ENCODE measurements at regions not wholly inside any gene's neighbourhood (a gene's known extent, or its start where the extent isn't known, plus 50 kb on each side); places are given as distances from the start of the nearest gene placed in this dataset.
"Not testable (repeated sequence)": the region's sequence is repeated elsewhere in the genome, so short reads cannot be mapped to it uniquely, and the experiment has no call there.

GRCh38 chr3:27557411-27557810, 73.2 kb upstream of the SLC4A7 start:
- H3K4me3 ChIP-seq (ENCODE audit: control insufficient read depth, low read depth, low read length), result no peak overlapping the region
- DNase-seq (ENCODE audit: low read depth), result peak; percentile 53

DNA sequence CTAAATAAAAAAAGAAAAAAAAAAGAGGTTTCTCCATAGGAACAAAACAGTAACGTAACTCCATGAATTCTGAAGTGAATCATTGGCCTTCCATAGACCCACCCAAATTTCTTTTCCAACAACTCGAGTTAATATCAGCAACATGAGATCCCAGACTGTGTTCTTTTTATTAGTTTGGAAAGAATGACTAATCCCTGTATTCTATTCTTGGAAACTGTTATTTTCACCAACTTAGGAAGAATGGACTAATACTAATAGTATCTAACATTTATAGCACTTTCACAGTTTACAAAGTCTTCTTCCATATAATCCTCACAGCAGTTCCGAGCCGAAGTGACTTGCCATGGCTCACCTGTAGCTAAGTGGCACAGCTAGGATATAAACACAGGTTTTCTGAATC, 72.7 kb upstream of the SLC4A7 start:
- TF ChIP-seq, protein P1, sequence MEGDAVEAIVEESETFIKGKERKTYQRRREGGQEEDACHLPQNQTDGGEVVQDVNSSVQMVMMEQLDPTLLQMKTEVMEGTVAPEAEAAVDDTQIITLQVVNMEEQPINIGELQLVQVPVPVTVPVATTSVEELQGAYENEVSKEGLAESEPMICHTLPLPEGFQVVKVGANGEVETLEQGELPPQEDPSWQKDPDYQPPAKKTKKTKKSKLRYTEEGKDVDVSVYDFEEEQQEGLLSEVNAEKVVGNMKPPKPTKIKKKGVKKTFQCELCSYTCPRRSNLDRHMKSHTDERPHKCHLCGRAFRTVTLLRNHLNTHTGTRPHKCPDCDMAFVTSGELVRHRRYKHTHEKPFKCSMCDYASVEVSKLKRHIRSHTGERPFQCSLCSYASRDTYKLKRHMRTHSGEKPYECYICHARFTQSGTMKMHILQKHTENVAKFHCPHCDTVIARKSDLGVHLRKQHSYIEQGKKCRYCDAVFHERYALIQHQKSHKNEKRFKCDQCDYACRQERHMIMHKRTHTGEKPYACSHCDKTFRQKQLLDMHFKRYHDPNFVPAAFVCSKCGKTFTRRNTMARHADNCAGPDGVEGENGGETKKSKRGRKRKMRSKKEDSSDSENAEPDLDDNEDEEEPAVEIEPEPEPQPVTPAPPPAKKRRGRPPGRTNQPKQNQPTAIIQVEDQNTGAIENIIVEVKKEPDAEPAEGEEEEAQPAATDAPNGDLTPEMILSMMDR (conservative IDR thresholded peaks at IDR 0.05; ENCODE audit: control insufficient read depth, insufficient read depth, low read depth, low read length), result no peak
- peak; percentile 84 for DNase-seq (ENCODE audit: low read depth)
- H3K4me3 ChIP-seq (ENCODE audit: control insufficient read depth, low read depth, low read length), result no peak overlapping the region

More at GRCh38 chr3:27557411-27557810, 73.2 kb upstream of the SLC4A7 start:
- TF ChIP-seq, protein P1 (conservative IDR thresholded peaks at IDR 0.05; ENCODE audit: control insufficient read depth, insufficient read depth, low read depth, low read length), result no peak

DNA sequence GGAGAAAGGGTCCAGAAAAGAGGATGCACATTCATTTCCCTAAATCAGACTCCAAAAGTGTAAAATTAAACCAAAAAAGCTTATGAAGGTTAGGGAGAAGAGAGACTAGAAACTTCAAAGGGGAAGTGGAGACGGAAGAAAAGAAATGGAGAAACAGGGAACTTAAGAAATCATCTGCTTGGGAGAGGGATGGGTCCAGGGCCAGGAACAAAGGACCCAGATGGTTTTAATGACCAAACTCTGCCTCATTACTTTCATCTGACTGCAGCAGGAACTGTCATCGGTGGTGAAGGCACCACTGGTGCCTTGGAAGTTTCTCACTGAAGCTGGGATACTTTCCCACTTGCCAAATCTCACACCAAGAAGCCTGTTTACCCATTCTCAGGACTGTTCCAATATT, 70.5 kb upstream of the SLC4A7 start:
- peak; percentile 72 for DNase-seq (ENCODE audit: low read depth)
- TF ChIP-seq, protein P1 (conservative IDR thresholded peaks at IDR 0.05; ENCODE audit: control insufficient read depth, insufficient read depth, low read depth, low read length), result no peak
- H3K4me3 ChIP-seq (ENCODE audit: control insufficient read depth, low read depth, low read length), result no peak overlapping the region

- DNase-seq (ENCODE audit: low read depth), result peak; percentile 49
- H3K4me3 ChIP-seq (ENCODE audit: control insufficient read depth, low read depth, low read length), result no peak overlapping the region
- TF ChIP-seq, protein P1 (conservative IDR thresholded peaks at IDR 0.05; ENCODE audit: control insufficient read depth, insufficient read depth, low read depth, low read length), result no peak
Measured at GRCh38 chr3:27553886-27554540, 69.8 kb upstream of the SLC4A7 start.

- H3K4me3 ChIP-seq (ENCODE audit: control insufficient read depth, low read depth, low read length), result not testable (repeated sequence)
- peak; percentile 73 for DNase-seq (ENCODE audit: low read depth)
Measured at GRCh38 chr3:27552708-27553107, 68.5 kb upstream of the SLC4A7 start.

DNA sequence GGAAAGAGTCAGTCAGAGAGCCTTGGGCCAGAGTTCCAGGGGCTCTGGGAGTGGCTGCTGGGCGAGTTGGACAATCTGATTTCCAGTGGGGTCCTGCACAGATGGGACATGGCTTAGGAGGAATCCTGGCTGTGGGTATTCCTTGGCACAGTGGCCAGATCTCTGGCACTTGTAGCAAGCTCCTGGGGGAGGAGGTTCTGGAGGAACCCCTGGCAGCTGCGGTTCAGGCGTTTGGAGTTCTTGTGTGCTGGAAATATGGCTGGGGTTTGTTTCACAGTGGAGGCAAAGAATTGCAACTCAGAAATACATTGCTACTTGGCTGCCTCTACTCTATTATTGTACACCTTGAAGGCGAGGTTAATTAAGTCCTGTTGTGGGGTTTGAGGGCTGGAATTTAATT, 67.2 kb upstream of the SLC4A7 start:
- DNase-seq (ENCODE audit: low read depth); H3K4me3 ChIP-seq (ENCODE audit: control insufficient read depth, low read depth, low read length): not testable (repeated sequence)

DNA sequence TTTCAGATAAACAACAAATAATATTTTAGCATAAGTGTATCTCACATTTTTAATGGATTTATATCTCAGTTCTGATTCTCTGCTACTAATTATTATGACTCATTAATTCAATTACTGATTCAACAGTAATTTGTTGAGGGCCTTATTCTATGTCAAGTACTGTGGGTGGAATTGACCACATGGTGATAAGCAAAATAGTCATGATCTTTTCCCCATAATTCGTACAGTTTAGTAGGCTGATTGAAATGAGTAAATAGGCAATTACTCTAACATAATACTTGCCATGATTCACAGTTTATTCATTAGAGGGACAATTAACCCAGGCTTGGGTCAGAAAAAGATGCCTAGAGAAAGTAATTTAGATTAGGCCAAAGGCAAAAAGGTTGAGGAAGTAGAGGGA, 60.9 kb upstream of the SLC4A7 start:
- TF ChIP-seq, protein P1 (conservative IDR thresholded peaks at IDR 0.05; ENCODE audit: control insufficient read depth, insufficient read depth, low read depth, low read length), result no peak
- H3K4me3 ChIP-seq (ENCODE audit: control insufficient read depth, low read depth, low read length), result no peak overlapping the region
- DNase-seq (ENCODE audit: low read depth), result peak; percentile 67

GRCh38 chr3:27544372-27544865, 60.2 kb upstream of the SLC4A7 start:
- TF ChIP-seq, protein P1 (conservative IDR thresholded peaks at IDR 0.05; ENCODE audit: control insufficient read depth, insufficient read depth, low read depth, low read length), result no peak
- DNase-seq (ENCODE audit: low read depth), result peak; percentile 90
- H3K4me3 ChIP-seq (ENCODE audit: control insufficient read depth, low read depth, low read length), result no peak overlapping the region
